ENCODE measurements at regions not wholly inside any gene's neighbourhood (a gene's known extent, or its start where the extent isn't known, plus 50 kb on each side); places are given as distances from the start of the nearest gene placed in this dataset.

GRCh38 chr4:124534131-124534530 is 178.4 kb downstream of the ANKRD50 start:
- no peaks in the 10 kb centered on the region for H3K9me3 ChIP-seq (ENCODE audit: control insufficient read depth, insufficient read depth, low read length)
- no peak overlapping the region for H3K27ac ChIP-seq (ENCODE audit: low read length)
- H3K27me3 ChIP-seq (ENCODE audit: control insufficient read depth, insufficient read depth, low read length), result no peaks in the 10 kb centered on the region
- ATAC-seq (no peak), DNase-seq (no peak)
- no peaks in the 10 kb centered on the region for H3K36me3 ChIP-seq (ENCODE audit: control insufficient read depth, insufficient read depth, low read length)
- no peaks in the 10 kb centered on the region for H3K27me3 Mint-ChIP-seq (ENCODE audit: low read depth in 2 of 2)
- 100% methylated on average over 2 of the region's 2 CpGs for WGBS (ENCODE audit: insufficient coverage)
- H3K4me3 Mint-ChIP-seq, result no peak overlapping the region
- H3K4me3 ChIP-seq (ENCODE audit: low read length), result no peak overlapping the region
- H3K4me1 ChIP-seq (ENCODE audit: control insufficient read depth, insufficient read depth, low read length), result no peaks in the 10 kb centered on the region
- no peak overlapping the region for H3K27ac Mint-ChIP-seq
- no peaks in the 10 kb centered on the region for H3K4me1 Mint-ChIP-seq
- intact Hi-C loops (cut with micrococcal nuclease), result no loop called here
- no peaks in the 10 kb centered on the region for H3K36me3 Mint-ChIP-seq
- no peak for TF ChIP-seq CTCF (IDR thresholded peaks at IDR 0.05)
- peaks cover 0 to 4% of the 10 kb centered on the region in 2 donors for H3K9me3 Mint-ChIP-seq

DNA sequence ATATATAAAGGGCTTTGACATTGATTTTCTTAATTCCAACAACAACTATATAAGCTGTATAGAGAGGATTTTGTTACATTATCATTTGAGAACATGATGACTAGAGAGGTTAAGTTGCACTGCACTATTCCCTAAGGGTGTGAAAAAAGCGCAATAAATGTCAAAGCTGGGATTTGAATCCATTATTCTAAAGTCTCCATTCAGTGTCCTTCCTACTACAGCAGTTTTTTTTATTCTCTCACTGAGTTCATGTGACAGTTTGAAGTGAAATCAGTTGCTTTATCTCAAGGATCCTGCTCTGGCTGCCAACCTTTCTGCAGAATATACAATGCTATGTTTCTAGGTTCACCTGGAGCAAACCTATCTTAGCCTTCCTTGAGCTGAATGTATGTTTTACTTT is 177.5 kb downstream of the ANKRD50 start:
- H3K4me1 ChIP-seq (ENCODE audit: control insufficient read depth, insufficient read depth, low read length), result no peaks in the 10 kb centered on the region
- ATAC-seq, result no peak
- no peaks in the 10 kb centered on the region for H3K9me3 ChIP-seq (ENCODE audit: control insufficient read depth, insufficient read depth, low read length)
- Mint-ChIP-seq H3K4me3 (no peak overlapping the region), H3K27me3 (ENCODE audit: low read depth in 2 of 2) (no peaks in the 10 kb centered on the region), H3K27ac (no peak overlapping the region), H3K4me1 (no peaks in the 10 kb centered on the region), H3K36me3 (no peaks in the 10 kb centered on the region), H3K9me3 (peaks cover 0 to 4% of the 10 kb centered on the region in 2 donors)
- intact Hi-C loops (cut with micrococcal nuclease), result no loop called here
- H3K27me3 ChIP-seq (ENCODE audit: control insufficient read depth, insufficient read depth, low read length), result no peaks in the 10 kb centered on the region
- 100% methylated on average over 1 of the region's 1 CpG for WGBS (ENCODE audit: insufficient coverage)
- H3K36me3 ChIP-seq (ENCODE audit: control insufficient read depth, insufficient read depth, low read length), result no peaks in the 10 kb centered on the region
- no peak overlapping the region for H3K27ac ChIP-seq (ENCODE audit: low read length)
- no peak overlapping the region for H3K4me3 ChIP-seq (ENCODE audit: low read length)
- DNase-seq, result no peak
- no peak for TF ChIP-seq CTCF (IDR thresholded peaks at IDR 0.05)

DNA sequence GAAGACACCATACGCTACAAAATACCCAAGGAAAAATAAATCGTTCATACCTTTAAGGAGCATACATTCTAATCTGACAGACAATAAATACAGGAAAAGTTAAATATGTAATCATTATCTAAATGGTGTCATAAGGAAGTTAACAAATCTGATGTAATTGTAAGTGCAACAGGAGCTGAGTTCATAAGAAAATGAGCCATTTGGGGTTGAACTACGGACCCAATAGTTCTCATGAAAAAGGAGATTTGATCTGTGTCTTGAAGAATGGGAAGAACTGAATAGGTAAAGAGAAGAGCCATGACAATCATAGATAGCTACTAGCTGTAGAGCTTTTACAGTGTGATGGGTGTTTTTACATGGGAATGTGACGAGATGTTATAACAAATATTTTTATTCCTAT is 175.6 kb downstream of the ANKRD50 start:
- Histone ChIP-seq H3K9me3 (ENCODE audit: control insufficient read depth, insufficient read depth, low read length) (no peaks in the 10 kb centered on the region), H3K4me1 (ENCODE audit: control insufficient read depth, insufficient read depth, low read length) (no peaks in the 10 kb centered on the region), H3K27me3 (ENCODE audit: control insufficient read depth, insufficient read depth, low read length) (no peaks in the 10 kb centered on the region), H3K36me3 (ENCODE audit: control insufficient read depth, insufficient read depth, low read length) (no peaks in the 10 kb centered on the region), H3K27ac (ENCODE audit: low read length) (no peak overlapping the region), H3K4me3 (ENCODE audit: low read length) (no peak overlapping the region)
- DNase-seq (no peak), ATAC-seq (no peak)
- peaks cover 0 to 5% of the 10 kb centered on the region in 2 donors for H3K9me3 Mint-ChIP-seq
- TF ChIP-seq CTCF (IDR thresholded peaks at IDR 0.05), result no peak
- H3K4me3 Mint-ChIP-seq, result no peak overlapping the region
- no peaks in the 10 kb centered on the region for H3K27me3 Mint-ChIP-seq (ENCODE audit: low read depth in 2 of 2)
- intact Hi-C loops (cut with micrococcal nuclease), result no loop called here
- H3K36me3 Mint-ChIP-seq, result no peaks in the 10 kb centered on the region
- H3K4me1 Mint-ChIP-seq, result no peaks in the 10 kb centered on the region
- 84% methylated on average over 1 of the region's 4 CpGs for WGBS (ENCODE audit: insufficient coverage)
- no peak overlapping the region for H3K27ac Mint-ChIP-seq

DNA sequence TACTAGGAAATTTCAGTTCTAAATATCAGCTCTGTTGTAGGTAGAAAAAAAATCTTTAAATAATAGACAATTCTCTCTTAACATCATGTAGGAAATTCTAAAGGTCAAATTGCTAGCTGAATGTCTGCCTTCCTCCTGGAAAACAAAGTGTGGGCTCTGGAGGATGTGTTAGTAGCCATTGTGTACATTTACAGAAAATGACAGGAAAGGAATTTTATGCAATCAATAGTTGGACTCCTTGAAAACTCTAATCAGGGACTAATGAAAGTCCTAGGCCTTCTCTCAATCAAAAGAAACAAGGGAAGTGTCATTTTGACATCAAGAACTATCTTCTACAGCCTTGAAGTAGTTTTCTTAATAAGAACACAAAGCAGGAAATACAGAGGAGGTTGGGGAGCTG is 174.6 kb downstream of the ANKRD50 start:
- Mint-ChIP-seq H3K36me3 (no peaks in the 10 kb centered on the region), H3K9me3 (peaks cover 0 to 5% of the 10 kb centered on the region in 2 donors), H3K4me1 (no peaks in the 10 kb centered on the region), H3K27ac (no peak overlapping the region), H3K27me3 (ENCODE audit: low read depth in 2 of 2) (no peaks in the 10 kb centered on the region), H3K4me3 (no peak overlapping the region)
- no peaks in the 10 kb centered on the region for H3K4me1 ChIP-seq (ENCODE audit: control insufficient read depth, insufficient read depth, low read length)
- no peaks in the 10 kb centered on the region for H3K36me3 ChIP-seq (ENCODE audit: control insufficient read depth, insufficient read depth, low read length)
- no peak overlapping the region for H3K4me3 ChIP-seq (ENCODE audit: low read length)
- DNase-seq, result no peak
- H3K27ac ChIP-seq (ENCODE audit: low read length), result no peak overlapping the region
- no peaks in the 10 kb centered on the region for H3K27me3 ChIP-seq (ENCODE audit: control insufficient read depth, insufficient read depth, low read length)
- H3K9me3 ChIP-seq (ENCODE audit: control insufficient read depth, insufficient read depth, low read length), result no peaks in the 10 kb centered on the region
- intact Hi-C loops (cut with micrococcal nuclease), result no loop called here
- no peak for TF ChIP-seq CTCF (IDR thresholded peaks at IDR 0.05)
- ATAC-seq, result no peak
